NB4 (cell line): ENCODE measurements at regions not wholly inside any gene's neighbourhood (a gene's known extent, or its start where the extent isn't known, plus 50 kb on each side); places are given as distances from the start of the nearest gene placed in this dataset.

Experiments
- CTCF ChIP-seq: IDR thresholded peaks from one replicate; pipeline ENCODE4 v1.5.1; 2012; ENCODE audit warnings: low read depth, low read length
- MAX ChIP-seq: IDR thresholded peaks from 2 replicates; pipeline ENCODE4 v1.6.1; 2011; ENCODE audit warnings: low read depth, low read length
- MYC ChIP-seq: IDR thresholded peaks from 2 replicates; pipeline ENCODE4 v1.6.1; 2011; ENCODE audit warnings: low read depth, low read length
- POLR2A ChIP-seq: IDR thresholded peaks from 2 replicates; pipeline ENCODE4 v1.6.1; 2011; ENCODE audit warnings: mild to moderate bottlenecking; ENCODE audit not compliant: insufficient read length; ENCODE audit errors: extremely low read depth

- TF ChIP-seq CTCF (no peak), POLR2A (no peak), MAX (no peak), MYC (no peak)
These were observed 581.7 kb upstream of the CFAP20DC start for GRCh38 chr3:59631482-59631881.
